ENCODE measurements at regions not wholly inside any gene's neighbourhood (a gene's known extent, or its start where the extent isn't known, plus 50 kb on each side); places are given as distances from the start of the nearest gene placed in this dataset.

DNA sequence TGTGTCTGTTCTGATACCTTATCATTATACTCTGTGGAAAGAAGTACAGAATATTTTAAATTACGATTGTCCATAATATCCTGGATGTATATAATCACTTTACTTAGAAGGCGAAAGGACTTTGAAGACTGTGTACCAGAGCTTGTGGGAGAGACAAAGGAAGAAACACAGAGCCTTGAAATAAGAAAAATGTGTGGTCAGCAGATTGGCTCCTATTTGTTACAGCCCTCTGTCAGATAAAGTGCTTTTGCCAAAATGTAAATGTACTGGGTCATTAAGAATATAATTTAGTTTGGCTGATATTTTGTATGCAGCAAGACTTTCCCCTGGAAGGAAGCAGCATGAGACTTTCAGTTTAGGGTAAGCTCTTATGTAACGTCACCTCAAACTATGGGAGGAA, 443.1 kb downstream of the CCDC85A start:
- DNase-seq = no peak

DNA sequence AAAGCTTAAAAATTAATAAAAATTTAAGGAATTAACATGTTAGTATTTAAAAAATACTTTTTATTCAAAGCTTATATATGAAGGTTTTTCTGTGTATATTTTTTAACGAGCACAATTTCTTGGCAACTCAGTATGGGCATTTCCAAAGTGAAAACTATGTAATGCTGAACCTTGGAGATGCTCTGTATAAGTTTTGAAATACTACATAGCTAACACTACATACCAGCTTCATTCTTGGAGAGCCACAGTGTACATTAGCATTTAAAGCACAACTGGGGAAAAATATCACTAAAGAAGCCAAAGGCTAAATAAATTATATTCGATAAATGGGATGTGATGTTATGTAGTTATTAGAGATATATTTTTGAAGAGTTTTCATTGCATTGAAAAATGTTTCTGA, 446.5 kb downstream of the CCDC85A start:
- DNase-seq = no peak

- DNase-seq = no peak
Observed at GRCh38 chr2:56647997-56648396, 464.2 kb downstream of the CCDC85A start.

GRCh38 chr2:56648802-56649201, 465.0 kb downstream of the CCDC85A start:
- DNase-seq = no peak

DNA sequence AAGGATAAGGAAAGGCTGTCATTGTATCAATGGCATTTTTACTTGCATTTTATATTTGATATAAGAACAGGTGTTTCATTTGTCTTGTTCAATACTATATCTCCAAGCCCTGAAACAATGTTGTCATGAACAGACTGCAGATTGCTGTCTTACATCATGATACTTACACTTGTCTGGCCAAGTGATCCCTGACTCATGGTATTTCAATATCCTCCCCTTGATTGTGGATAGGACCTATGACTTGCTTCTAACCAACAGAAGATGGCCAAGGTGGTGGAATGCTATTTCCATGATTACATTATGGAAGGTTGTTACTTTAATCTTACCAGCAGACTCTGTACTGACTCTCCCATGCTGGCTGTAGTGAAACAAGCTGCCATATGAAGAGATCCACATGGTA, 471.1 kb downstream of the CCDC85A start:
- DNase-seq = no peak

DNA sequence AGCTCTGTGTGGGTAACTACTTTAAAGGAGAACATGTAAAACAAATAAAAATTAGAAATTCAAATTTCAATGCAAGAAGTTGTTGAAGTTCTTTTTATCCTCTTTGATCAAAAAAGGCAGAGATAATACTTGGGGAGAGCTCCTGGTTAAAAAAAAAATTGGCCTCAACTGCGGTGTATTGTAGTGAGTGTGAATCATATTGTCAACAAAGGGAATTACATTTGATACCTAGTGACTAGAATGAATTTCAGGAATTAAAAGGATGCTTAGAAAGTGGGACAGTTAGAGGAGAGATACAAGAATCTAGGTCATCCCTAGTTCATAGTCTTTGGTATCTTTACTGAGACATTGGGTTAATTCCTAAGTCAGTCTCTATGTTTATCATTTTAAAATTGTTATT, 473.0 kb downstream of the CCDC85A start:
- DNase-seq = no peak

GRCh38 chr2:56666777-56667176, 483.0 kb downstream of the CCDC85A start:
- no peak for DNase-seq

- DNase-seq = no peak
Observed at GRCh38 chr2:56671973-56672569, 488.3 kb downstream of the CCDC85A start.

DNA sequence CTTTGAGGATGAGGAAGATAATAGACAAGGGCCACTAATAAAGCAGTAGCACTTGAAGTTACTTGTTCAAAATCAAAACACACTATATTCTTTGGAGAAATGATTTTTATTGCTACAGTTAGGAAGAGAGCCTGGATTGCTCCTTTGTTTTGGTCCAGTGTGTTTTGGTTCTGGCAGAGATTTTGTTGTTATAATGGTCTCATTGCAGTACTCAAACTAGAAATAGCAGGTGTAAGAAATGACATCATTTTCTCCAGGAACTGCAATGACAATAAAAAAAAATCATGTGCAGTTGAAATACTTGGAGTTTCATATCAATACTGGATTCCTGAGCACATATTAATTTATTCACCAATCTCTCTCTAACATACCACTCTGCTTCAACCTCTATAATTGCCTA, 490.3 kb downstream of the CCDC85A start:
- no peak for DNase-seq

GRCh38 chr2:56676966-56677365, 493.2 kb downstream of the CCDC85A start:
- DNase-seq = no peak

DNA sequence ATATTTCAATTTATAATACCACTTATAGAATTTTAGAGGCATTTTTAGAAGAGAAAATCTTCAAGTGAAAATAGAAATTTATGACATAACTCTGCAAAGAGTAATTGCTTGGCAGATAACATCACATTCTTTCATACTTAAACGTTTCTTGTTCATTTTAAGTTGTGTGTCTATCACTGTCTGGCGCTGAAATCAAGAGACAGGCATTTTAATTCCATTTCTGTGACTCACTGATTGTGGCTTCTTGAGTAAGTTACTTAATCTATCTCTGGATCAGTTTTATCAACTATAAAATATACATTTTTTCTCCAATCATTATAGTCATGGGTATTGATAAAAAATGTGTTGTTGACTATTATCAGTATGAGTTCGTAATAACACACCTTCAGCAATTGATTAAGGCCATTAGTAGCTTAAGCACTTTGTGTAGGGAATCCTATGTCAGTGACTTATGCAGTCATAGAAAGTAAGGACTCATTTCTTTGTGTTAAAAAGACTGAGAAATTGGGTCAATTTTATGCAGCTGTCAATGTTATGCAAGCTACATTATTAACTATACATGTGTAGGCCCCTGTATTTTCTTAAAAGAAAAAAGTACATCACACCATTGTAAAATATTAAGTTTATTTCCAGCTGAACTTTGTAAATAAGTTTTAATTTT, 497.3 kb downstream of the CCDC85A start:
- no peak for DNase-seq

GRCh38 chr2:56681659-56682396, 498.0 kb downstream of the CCDC85A start:
- DNase-seq = no peak

DNA sequence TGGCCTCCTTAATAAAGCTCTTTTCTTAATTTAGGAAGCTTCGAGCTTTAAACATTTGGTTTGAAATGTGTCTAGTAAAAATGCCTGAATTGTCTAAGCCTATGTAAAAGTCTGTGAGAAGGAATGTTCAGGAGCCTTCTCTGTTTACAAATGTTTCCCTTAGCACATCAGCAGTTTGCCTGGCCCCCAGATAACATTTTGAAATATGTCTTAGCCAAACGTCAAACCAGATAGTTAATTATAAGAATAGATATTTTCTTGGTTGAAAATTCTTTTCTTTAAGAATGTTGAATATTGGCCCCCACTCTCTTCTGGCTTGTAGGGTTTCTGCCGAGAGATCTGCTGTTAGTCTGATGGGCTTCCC, 498.6 kb downstream of the CCDC85A start:
- DNase-seq = no peak

DNA sequence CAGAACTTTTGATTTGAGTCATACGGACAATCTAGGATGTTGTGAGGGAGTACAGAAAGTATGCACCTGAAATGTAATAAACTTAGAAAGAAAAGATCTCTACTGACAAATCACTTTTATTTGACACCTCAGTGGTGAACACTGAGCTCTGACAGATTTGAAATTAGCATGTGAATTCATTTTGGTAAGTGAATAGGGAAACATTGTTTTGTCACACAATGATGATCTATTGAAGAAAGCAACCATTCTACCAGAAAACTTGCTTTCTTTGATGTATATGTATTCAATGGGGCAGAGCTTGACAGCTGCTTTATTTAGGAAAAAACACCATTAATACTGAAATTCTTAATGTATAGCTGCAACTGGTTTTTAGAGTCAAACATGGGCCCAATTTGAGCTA, 500.5 kb downstream of the CCDC85A start:
- no peak for DNase-seq

- DNase-seq = no peak
Observed at GRCh38 chr2:56685205-56685604, 501.4 kb downstream of the CCDC85A start.

DNA sequence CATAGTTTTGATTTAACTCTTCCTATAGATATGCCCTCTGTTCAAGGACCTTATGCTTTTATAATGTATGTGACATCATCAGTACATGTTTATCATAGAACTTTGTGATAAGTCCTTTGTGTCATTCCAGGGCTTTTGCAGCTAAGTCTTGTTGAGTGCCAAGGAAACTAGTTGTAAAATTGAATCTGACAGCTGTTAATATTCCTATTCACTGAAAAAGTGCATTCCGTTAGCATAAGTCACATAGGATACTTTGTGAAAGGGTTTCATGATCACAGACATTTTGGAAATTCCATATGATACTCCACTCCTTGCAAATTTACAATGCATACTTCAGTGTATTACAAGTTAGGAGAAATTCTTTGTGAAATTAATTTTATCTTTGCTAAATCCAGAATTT, 503.4 kb downstream of the CCDC85A start:
- no peak for DNase-seq

- no peak for DNase-seq
Observed at GRCh38 chr2:56688661-56689060, 504.9 kb downstream of the CCDC85A start.

DNA sequence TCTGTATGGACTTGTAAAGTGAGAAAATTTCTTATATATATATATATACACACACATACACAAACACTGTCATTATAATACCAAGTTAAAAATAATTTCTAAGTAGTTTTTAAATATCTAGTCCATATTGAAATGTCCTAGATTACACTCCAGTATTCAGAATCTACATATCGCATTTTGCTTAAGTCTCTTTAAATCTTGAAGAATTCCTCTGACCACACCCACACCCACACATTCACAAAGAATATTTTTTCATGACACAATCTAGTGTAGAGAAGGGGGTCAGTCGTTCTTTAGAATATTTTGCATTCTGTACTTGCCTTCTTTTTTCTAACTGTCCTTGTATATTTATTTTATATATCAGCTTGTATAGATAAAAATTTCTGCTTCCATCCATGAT, 509.7 kb downstream of the CCDC85A start:
- DNase-seq = no peak

GRCh38 chr2:56703001-56703400, 519.2 kb downstream of the CCDC85A start:
- DNase-seq = no peak

- DNase-seq = no peak
Observed at GRCh38 chr2:56705713-56706112, 521.9 kb downstream of the CCDC85A start.

- no peak for DNase-seq
Observed at GRCh38 chr2:56707218-56707617, 523.4 kb downstream of the CCDC85A start.

- no peak for DNase-seq
Observed at GRCh38 chr2:56707650-56708049, 523.9 kb downstream of the CCDC85A start.

GRCh38 chr2:56709181-56709580, 525.4 kb downstream of the CCDC85A start:
- DNase-seq = no peak

DNA sequence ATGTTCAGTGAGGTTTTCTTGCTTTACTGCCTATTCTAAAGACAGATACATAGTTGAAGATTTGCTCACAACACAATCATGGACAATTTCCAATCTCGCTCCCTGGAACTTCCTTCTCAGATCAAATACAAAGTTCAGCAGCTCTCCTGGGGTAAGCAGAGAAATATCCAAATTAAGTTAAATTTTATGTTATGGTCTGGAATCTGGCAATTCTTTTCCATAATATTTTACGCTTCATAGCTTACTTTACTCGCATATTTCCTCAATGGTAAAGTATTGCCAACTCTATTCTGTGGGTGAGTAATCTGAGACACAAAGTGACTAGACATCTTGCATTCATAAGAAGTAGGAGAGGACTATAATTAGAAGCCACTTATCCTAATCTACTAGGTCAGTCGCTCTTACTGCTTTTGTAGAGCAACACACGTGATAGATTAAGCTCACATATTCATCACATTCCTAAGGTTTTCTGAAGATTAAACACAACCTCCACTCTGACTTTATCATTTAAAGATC, 529.4 kb downstream of the CCDC85A start:
- DNase-seq = no peak

Data from stimulated activated CD4-positive, alpha-beta T cell treated with anti-CD3 and anti-CD28 coated beads, Interleukin-4, amount 100 ng/mL, for 4 hours (primary cell).